HG03521 (cell line): ENCODE measurements at regions not wholly inside any gene's neighbourhood (a gene's known extent, or its start where the extent isn't known, plus 50 kb on each side); places are given as distances from the start of the nearest gene placed in this dataset.

Experiments used
- ATAC-seq: cut with Tn5 transposase; IDR thresholded peaks from one replicate; pipeline ENCODE4 v1.9.1; 2021; ENCODE audit warnings: mild to moderate bottlenecking, moderate library complexity; ENCODE audit not compliant: unreplicated experiment

GRCh38 chr21:39124681-39125251 is 58.5 kb downstream of the PSMG1 start:
- no peak for ATAC-seq

DNA sequence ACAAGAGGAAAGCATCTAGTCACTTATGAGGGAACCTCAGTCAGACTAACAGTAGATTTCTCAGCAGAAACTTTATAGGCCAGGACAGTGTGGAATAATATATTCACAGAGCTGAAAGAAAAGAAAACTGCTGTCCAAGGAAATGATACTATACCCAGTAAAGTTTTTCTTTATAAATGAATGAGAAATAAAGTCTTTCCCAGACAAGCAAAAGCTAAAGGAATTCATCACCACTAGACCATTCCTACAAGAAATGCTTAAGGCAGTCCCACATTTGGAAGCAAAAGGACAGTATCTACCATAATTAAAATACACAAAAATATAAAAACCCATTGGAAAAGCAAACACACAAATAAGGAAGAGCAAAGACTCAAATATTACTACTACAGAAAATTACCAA is 59.9 kb downstream of the PSMG1 start:
- no peak for ATAC-seq

- no peak for ATAC-seq
Measured at GRCh38 chr21:39121600-39122355, 61.5 kb downstream of the PSMG1 start.

DNA sequence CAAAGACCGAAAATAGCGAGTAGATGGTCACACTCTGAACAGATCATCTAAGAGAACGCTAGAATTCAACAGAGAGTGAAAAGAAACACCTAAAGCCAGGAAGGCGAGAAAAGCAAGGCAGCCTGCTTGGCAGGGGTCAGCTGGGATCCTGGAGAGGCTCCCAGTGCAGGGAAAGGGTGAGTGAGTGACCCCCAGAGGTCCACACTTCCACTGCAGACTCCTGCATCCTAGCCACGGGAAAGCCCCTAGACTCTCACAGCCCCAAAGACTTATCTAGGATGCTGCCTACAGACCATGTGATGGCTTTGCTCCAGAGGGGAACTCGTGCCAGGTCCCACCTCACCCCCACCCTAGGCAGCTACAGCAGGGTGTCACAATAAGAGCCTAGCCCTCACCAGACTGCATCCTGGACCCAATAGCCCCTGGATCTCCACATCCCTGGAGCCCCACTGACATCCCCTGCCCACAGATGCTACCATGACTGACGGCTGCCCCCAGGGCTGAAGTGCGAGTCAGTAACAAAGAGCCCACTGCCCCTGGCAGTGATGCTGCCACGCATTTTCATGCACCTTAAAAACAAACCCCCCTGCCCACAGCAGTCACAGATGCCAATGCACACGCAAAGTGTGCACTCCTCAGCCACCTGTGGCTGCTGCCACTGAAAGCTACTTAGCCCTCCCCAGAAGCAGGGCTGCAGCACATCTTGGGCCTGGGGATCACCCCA is 62.2 kb downstream of the PSMG1 start:
- ATAC-seq: no peak

DNA sequence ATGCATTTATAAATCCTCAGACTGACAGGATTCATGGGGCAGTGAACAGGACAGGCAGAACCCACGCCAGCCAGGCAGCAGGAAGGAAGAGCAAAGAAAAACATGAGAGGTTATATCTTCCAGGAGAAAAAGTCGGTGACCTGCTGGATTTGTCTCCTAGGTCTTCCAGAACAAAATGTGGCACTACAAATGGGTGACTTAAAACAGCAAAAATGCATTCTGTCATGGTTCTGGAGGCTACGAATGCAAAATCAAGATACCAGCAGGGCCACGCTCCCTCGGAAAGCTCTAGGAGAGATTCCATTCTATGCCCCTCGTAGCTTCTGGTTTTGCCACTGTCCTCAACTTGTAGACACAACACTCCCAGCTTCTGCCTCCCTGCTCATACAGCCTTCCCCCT is 63.4 kb downstream of the PSMG1 start:
- ATAC-seq: no peak

- ATAC-seq: no peak
Measured at GRCh38 chr21:39118604-39119215, 64.5 kb downstream of the PSMG1 start.

GRCh38 chr21:39118061-39118460 is 65.2 kb downstream of the PSMG1 start:
- no peak for ATAC-seq

DNA sequence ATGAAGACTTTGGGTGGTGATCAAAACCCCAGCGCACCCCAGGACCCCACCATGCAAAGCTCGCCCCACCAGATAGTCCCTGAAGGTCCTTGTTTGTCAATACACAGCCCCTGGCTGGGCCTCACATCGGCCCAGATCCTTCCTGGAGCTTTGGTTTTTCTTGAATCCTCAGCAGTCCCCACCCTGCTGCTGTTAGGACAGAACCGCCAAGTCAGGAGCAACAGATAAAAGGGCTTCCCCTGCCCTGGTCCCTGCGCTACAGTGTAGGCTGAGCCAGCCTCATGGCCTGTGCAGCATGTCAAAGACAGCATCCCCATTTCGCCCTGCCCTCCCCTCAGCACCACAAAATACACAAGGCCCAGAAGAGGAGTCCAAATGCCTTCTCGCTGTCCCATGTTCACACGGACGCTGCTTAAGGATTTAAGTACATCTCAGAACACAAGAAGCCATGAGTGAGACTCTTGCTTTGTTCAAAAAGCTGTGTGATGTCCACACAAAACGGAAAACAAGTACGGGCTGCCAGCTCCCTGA is 65.7 kb downstream of the PSMG1 start:
- no peak for ATAC-seq

DNA sequence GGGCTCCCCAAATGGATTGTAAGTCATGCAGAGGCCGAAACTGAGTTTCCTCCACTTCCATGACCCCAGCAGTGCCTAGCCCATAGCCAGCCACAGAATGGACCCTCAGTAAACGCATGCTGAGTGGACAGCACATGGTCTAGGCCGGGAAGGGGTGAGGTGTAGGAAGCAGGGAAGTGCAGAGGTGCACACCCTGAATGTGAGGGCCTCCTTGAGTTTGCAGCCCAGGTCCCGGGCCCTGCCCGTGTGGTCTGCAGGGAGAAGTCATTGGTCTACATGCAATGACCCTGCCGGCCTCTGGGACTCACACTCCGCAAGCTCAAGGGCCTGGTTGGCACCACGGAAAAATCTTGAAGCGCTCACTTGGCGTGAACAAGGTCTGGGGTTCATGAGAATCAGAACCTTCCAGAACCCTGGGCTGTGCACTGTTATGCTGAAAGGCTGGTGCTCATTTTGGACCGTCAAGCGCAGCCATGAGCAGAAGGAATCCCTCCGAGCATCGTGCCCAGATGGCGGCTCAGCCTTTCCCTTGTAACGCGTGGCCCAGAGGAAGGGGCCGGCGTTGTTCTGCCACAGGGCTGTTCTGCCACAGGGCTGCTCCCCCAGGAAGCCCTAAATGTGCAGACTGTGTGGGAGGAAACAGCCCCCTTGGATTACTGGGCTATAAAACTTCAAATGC is 66.4 kb downstream of the PSMG1 start:
- ATAC-seq: no peak

DNA sequence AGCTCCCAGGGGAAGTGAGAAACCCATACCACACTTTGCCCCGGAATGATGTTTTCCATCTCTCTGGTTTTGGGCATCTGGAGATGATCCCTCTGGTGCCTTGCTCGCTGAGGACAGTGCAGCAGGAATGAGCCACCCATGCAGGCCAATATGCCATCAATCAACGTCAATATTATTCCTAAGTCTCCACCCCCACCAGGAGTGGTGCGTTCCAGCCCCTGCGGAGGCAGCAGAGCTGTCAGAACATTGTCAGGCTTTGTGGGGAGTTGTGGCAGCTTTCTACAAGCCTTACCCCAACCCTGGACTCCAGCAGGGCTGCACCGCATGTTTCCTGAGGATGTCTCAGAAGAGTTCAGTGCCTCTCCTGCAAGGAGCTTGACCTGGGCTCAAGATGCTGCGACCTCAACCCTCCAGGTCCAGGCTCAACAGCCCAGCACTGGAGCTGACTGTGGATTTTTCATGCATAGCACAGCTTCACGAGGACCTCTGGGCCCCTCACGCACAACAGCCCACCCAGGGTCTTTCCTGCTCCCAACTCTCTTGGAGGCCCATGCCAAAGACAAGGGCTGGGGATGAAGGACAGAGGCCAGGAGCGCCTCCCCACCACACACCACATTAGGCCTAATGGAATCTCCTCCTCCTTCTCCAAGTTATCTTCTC is 67.5 kb downstream of the PSMG1 start:
- no peak for ATAC-seq

DNA sequence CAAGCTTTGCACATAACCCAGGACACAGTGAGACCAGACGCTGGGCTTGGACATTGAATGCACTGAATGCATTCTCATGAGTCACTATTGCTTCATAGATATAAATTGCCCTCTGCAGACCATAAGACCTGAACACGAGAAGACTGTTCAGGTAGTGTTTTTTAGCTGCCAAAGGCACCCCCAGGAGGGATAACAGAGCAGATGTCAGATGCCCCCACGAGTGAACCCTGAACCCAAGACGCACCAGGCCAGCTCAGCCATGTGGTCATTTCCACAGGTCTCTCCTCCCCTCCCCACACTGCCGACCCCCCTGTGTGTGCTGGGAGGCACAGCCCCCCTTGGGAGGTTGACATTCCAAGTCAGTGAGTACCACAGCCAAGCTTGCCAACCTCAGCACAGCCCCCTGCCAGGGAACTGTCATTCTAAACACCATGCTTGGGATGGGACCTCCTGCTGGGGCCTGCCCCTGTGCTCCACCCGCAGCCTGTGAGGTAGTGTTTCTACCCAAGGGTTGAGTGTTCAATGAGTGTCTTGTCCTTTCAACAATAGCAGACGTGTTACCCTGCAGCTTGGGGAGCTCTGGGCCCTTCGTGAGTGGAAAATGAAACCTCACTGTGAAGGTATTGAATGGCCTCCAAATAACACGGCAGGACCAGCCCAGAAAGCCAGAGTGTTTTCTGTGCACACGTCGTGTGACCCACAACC is 68.2 kb downstream of the PSMG1 start:
- no peak for ATAC-seq

DNA sequence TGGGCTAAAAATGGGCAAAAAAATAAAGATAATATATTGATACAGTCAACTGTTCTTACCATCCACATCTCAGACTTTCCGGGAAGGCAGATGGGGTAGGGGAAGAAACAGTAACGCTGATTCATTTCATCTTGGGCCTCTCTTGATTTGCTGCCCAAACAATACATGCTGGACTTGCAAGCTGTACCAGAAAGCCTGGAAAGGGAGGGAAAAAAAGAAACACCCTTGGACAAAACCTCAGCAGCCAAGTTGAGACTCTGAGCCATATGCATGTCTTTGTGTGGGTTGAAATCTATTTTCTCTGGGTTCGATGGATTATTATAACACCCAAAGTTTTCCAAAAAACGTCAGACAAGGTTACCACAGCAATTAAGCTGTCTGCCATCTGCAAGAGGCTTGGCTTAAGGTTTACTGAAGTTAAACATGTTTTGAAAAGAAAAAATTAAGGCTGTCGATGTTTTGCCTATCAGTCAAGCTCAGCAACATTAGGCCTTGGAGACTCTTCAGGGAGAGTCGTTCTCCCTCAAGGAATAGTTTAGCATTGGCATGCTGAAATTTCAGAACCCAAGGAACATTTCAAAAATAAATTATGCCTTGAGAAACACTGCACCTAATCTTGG is 71.2 kb downstream of the PSMG1 start:
- ATAC-seq: no peak

GRCh38 chr21:39110431-39110830 is 72.8 kb downstream of the PSMG1 start:
- ATAC-seq: no peak

- no peak for ATAC-seq
Measured at GRCh38 chr21:39109596-39110210, 73.5 kb downstream of the PSMG1 start.

DNA sequence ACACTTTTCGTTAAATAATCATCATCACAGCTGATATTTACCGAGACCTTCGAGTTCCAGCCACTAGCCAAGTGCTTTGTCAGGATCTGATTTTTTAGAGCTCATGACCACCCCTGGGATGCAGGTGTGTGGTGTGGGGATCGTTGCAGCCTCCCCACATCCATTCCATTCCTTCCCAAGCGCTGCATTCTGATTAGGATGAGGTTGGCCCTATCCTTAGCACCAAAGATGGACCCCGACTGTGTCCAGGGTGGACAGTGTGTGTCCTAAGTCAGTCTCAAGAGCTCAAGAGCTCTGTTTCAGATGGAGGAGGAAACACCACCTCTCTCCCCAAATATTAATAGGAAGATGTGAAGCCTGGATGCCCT is 74.1 kb downstream of the PSMG1 start:
- no peak for ATAC-seq

DNA sequence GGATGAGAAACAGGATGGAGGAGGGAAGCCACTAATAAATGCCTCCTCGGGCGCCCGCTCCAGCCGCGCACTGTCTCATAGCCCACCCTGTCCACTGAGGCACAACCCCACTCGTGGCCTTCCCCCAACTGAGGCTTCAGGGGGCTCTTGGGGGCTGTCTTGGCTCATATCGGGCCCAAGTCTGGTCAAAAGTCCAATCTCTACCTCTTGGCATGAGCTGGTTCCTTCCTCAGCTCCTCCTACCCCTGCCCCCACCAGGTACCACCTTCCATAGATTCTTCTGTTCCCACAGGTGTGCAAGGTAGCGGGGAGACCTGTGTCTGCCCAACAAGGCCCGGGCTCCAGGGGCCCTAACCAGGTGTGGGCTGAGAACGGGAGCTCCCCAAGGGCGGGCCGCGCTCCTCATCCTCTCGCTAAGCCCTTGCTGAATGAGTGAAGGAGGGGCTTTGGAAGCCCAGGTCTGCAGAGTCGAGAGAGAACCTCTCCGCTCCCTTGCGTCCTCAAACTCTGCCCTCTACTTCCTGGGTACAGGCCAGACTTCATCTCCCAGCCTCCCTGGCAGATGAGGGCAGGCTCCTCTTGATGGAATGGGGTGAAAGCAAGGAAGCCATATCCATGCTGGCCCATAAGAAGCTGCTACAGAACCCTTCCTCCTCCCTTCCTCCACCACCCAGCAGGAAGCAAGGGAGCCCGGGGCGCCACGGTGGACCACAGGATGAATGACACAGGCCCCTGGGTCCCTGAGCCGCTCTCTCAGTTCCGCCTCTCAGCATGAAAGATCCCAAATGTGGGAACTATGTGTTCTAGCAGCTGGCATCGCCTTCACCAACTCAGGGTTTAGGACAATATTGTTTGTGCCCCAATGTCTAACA is 74.7 kb downstream of the PSMG1 start:
- ATAC-seq: no peak

DNA sequence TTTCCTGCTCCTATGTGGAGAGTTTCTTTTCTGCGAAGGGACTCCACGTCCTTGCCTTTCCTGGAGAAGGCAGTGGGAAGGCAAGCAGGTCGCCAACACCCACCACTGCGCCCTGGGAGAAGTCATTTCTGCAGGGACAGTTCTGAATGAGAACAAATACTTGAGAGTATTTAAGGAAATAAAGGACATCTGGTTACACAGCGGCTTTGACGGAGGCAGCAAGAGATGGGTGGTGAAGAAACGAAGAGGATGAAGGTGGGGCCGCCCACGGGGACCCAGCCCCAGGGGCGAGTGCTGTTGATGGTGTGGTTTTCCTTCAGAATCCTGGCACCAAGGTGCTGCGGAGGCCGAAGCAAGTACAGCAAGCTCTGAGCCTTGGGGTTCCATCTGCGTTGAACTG is 75.5 kb downstream of the PSMG1 start:
- no peak for ATAC-seq

GRCh38 chr21:39106881-39107462 is 76.3 kb downstream of the PSMG1 start:
- no peak for ATAC-seq
